Islet precursor cell (in vitro differentiated cells): ENCODE measurements at regions not wholly inside any gene's neighbourhood (a gene's known extent, or its start where the extent isn't known, plus 50 kb on each side); places are given as distances from the start of the nearest gene placed in this dataset.
A peak's percentile ranks its signal among the peaks of the same experiment; 100 is the strongest.
"Not testable (repeated sequence)": the region's sequence is repeated elsewhere in the genome, so short reads cannot be mapped to it uniquely, and the experiment has no call there.

Source experiments
- DNase-seq: peaks from one replicate; pipeline ENCODE4 v3.0.0-alpha.2; 2018

GRCh38 chr6:72457738-72458137, 164.1 kb upstream of the KCNQ5 start:
- DNase-seq = no peak

GRCh38 chr6:72458521-72458920, 163.3 kb upstream of the KCNQ5 start:
- no peak for DNase-seq

GRCh38 chr6:72461144-72461543, 160.7 kb upstream of the KCNQ5 start:
- DNase-seq = no peak

GRCh38 chr6:72464246-72464645, 157.6 kb upstream of the KCNQ5 start:
- no peak for DNase-seq

GRCh38 chr6:72464791-72465691, 156.8 kb upstream of the KCNQ5 start:
- peak; percentile 71 for DNase-seq

- no peak for DNase-seq
Measured at GRCh38 chr6:72466471-72466870, 155.4 kb upstream of the KCNQ5 start.

- no peak for DNase-seq
Measured at GRCh38 chr6:72466971-72467566, 154.8 kb upstream of the KCNQ5 start.

GRCh38 chr6:72469406-72469983, 152.4 kb upstream of the KCNQ5 start:
- not testable (repeated sequence) for DNase-seq

- no peak for DNase-seq
Measured at GRCh38 chr6:72476051-72476450, 145.8 kb upstream of the KCNQ5 start.

GRCh38 chr6:72476646-72477045, 145.2 kb upstream of the KCNQ5 start:
- DNase-seq = no peak

- DNase-seq = no peak
Measured at GRCh38 chr6:72495441-72495840, 126.4 kb upstream of the KCNQ5 start.

- DNase-seq = no peak
Measured at GRCh38 chr6:72497186-72497585, 124.7 kb upstream of the KCNQ5 start.

- no peak for DNase-seq
Measured at GRCh38 chr6:72500669-72501068, 121.2 kb upstream of the KCNQ5 start.

- no peak for DNase-seq
Measured at GRCh38 chr6:72504406-72504805, 117.5 kb upstream of the KCNQ5 start.

GRCh38 chr6:72505446-72505845, 116.4 kb upstream of the KCNQ5 start:
- DNase-seq = no peak

GRCh38 chr6:72519871-72520270, 102.0 kb upstream of the KCNQ5 start:
- DNase-seq = no peak

GRCh38 chr6:72521684-72522083, 100.2 kb upstream of the KCNQ5 start:
- no peak for DNase-seq

GRCh38 chr6:72522735-72523141, 99.1 kb upstream of the KCNQ5 start:
- DNase-seq = peak; percentile 83

- DNase-seq = no peak
Measured at GRCh38 chr6:72524011-72524645, 97.7 kb upstream of the KCNQ5 start.

- no peak for DNase-seq
Measured at GRCh38 chr6:72525821-72526510, 95.9 kb upstream of the KCNQ5 start.

- no peak for DNase-seq
Measured at GRCh38 chr6:72530152-72530551, 91.7 kb upstream of the KCNQ5 start.

- no peak for DNase-seq
Measured at GRCh38 chr6:72530750-72531149, 91.1 kb upstream of the KCNQ5 start.

GRCh38 chr6:72533606-72534005, 88.3 kb upstream of the KCNQ5 start:
- DNase-seq = no peak
